GM19455 (cell line): ENCODE measurements at regions not wholly inside any gene's neighbourhood (a gene's known extent, or its start where the extent isn't known, plus 50 kb on each side); places are given as distances from the start of the nearest gene placed in this dataset.

Source experiments
- ATAC-seq: cut with Tn5 transposase; IDR thresholded peaks from one replicate; pipeline ENCODE4 v1.9.1; 2021; ENCODE audit not compliant: unreplicated experiment

DNA sequence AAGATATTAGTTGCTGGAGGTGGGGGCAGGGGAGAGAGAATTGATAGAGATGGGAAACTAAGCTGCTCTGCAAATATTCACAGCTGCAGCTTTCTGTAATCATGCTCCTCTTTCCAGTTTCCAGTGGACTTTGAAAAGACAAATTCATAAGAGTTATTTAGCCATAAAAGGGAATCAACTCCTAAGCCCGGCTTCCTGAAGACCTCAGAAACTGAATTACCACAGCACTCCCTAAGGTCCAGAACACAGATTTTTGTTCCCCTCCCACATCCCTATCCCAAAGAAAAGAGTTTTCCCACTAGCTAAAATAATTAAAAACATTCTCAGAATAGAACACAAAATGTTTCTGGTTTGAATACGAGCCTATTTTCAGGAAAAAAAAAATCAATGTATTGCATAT lies 871.8 kb upstream of the NR2F2 start:
- no peak for ATAC-seq

DNA sequence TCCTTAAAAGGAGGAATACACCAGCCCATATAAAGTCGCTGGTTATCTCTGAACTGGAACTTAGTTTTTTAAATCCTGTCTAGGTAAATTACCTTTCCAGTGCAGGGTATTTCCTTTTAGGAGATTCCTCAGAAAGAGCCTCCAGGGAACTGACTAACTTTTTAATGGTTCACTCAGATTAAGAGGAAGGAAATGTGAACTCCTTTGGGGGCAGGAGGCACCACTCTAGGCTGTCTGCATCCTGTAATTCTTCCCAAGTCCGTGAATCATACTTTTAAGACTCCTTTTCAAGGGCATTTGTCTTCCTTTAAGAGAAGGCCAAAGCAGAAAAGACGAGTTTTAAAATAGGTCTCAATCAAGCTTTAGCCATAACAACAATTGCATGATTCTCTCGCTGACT lies 871.2 kb upstream of the NR2F2 start:
- no peak for ATAC-seq

DNA sequence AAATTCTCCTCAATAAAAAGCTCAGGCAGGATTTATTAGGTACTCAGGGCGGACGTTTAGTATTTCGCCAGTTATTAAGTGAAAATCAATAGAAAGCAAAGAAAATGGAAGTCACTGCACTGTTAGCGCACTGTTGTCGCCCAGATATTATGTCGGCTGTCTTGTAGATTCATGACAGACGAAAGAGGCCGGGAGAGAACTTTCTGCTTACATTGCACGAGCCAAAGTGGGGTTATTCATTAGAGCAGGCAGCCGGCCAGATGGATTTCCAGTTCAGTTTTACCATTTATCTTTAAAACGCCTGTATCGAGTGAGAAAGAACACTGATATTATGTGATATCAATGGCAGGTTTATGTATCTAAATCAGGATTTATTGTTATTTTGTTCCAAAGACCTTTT lies 866.0 kb upstream of the NR2F2 start:
- ATAC-seq, result no peak

DNA sequence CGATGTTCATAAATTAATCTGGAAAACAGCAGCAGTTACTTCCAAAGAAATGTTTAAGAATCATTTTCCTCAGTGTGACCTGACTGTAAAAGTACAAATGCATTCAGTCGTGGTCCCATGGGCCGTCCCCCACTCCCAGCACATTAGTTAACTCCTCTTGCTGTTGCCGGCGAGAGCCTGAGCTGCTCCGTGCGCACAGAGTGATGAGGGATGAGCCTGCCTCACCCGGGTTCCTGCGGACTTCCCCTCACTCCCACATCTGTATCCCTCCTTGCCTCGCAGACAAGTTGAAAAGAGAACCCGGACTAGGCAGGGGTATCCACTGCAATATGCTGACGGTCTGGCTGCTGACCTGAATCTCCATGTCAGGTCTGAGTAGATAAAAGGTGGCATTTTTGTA lies 861.7 kb upstream of the NR2F2 start:
- ATAC-seq, result no peak

DNA sequence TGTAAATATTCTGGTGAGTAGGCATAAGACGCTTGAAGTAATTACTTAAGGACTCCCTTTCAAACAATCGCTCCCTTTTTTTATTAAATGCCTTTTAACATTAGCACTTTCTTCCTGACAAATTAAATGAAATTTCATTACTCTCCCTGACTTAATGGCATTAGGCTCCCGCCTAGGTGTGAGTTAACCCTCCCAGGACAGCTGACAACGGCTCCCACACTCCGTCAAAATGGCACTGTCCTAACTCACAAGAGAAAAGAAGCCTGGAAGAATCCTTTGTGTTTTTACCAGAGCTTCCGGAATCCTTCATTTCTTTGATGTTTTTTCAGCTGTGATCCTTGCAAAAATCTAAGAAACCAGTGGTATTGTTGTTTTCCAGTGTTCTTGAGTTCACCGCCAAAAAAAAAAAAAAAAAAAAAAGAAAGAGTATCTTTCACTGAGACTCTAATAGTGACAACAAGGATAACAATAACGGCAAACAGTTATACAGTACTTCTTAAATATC lies 861.0 kb upstream of the NR2F2 start:
- no peak for ATAC-seq

DNA sequence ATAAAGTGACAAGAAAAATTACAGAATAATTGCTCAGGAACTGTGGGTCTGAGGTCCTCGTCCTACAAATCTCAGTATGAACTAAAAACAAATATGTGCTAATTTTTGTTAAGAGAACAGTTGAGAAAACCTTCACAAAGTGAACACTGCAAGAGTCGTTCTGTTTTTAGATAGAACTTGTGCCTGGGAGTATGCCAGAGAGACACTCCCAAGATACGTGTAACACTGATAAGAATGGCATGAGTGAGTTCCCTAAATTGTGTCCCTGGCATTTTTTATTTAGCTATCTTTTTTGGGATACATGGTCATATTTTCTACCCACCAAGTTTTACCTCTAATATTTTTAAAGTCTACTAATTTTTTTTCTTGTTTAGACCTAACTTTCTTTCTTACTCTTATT lies 860.0 kb upstream of the NR2F2 start:
- ATAC-seq, result no peak

DNA sequence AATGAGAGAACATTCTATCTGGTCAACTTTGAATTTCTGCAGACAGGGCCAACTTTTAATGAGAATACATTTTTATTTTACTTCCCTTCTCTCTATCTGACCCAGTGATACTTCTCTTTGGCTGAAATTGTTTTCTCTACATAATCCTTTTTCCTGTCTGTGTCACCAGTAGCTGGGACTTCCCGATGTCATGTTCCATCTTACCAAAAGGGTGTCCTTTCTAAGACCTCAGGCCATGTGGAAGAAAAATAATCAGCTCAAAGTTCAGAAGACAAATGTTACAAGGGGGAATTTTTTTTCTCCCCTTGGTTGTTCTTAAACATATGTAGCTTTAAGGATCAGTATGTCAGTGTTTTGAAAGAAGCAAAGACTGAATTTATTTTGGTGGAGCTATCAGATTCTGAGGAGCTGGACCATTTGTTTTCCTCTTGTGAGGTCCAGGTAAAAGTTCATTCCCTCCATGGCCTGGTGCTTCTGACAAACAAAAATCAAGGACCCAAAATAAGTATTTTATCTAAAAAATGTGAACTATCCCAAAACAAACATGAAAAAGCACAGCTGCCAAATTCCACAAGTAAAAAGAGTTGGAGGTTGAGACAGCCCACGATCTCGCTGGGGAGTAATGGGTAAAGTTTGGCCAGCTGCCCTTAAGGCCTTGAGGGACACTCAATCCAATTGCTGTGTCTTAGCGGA lies 859.4 kb upstream of the NR2F2 start:
- ATAC-seq, result no peak

DNA sequence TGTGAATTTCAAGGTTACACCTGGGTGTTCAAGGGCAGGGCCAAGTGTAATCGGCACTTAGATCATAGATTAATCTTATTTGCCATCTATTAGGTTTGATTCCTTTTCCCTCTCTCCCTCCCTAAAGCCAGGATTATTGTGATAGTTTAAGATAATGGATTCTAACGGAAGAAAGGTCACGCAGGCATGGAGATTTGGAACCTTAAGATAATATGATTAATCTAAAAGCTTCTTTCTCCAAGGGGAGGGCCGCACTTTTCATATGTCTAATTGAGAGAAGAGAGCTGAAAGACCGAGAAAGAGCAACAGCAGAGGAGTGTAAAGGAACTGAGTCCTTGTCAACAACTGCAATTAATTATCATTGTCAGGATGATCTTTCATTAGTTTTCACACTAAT lies 858.8 kb upstream of the NR2F2 start:
- no peak for ATAC-seq

DNA sequence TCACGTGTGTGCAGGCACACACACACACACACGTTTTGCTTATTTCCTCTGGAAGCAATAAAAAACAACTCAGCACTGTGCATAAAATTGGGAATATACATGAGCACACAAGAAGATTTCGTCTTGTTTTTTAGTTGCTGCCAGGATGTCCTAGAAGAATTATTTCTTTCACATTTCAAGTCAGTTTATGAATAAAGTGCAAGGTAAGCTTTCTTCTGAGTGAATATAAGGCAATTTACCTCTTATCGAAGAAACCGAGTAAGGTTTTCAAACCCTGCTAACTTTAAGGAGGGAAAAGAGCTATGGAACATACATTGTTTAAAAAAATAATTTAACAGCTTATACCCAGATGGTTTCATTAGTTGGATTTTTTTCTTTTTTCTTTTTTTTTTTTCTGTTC lies 855.4 kb upstream of the NR2F2 start:
- no peak for ATAC-seq

DNA sequence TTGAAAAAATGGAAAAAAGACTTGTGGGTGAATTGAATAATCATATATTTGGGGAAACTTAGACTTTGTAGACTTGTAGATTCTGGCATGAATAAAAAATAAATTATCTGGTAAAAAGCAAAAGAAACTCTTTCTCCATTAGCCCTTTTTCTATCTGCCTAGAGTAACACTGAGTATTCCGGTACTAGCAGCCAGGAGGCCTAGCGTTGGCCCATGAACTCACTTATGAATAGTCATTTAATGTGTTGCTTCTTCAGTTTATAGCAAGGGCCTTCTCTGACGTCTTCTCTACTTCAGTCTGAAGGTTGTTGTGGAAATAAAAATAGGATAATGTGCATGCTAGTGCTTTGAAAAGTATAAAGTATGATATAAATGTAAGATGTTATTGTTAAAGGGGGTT lies 851.2 kb upstream of the NR2F2 start:
- no peak for ATAC-seq

DNA sequence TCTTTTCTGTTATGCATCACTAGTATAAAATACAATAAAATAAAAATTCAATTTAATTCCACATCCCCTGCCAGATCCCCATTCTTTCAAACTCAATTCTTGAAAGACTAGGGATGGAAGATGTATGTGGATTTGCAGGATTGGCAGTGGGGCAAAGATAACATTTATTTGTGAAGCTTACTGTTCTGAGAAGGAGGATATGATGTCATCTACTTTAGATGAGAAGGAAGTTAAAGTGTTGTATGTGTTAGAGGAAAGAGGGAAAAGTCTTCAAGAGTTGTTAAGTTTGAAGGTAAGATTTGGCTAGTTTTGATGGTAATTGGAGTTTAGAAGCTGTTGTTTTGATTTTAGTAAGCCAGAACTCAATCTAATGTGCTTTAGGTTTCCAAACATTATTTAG lies 845.1 kb upstream of the NR2F2 start:
- no peak for ATAC-seq

DNA sequence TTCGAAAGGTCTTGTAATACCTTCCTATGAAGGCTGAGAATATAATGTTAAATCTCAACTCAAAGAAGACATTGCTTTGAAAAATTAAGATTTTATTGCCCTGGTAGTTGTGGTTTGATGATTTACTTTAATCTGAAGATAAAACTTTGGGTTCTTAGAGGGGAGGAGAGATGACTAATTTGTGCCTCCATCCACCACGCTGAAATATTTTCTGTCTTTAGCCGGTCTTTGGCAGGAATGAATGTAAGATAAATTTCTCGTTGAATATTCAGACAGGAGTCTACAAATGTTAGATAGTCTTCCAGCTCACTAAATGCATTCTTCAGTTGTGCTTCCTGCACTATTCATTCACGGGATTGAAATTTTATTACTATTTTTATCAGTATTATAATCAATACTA lies 844.3 kb upstream of the NR2F2 start:
- no peak for ATAC-seq

DNA sequence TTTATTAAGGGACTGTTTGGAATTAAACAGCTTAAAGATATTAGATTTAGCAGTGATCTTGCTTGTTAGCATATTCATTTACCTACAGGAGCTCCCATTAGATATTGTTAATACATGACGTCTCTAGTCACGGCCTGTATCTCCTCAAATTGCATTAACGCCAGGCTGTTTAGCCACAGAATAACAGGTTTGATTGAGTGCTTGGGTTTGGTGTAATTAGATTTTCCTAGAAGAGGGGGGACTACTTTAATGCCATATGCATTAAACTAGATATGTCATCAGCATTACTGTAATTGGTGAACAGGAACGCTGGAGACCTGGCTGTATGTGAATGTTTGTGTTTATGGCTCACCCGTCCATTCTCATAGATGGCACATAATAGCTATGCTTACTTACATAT lies 841.4 kb upstream of the NR2F2 start:
- ATAC-seq, result no peak

DNA sequence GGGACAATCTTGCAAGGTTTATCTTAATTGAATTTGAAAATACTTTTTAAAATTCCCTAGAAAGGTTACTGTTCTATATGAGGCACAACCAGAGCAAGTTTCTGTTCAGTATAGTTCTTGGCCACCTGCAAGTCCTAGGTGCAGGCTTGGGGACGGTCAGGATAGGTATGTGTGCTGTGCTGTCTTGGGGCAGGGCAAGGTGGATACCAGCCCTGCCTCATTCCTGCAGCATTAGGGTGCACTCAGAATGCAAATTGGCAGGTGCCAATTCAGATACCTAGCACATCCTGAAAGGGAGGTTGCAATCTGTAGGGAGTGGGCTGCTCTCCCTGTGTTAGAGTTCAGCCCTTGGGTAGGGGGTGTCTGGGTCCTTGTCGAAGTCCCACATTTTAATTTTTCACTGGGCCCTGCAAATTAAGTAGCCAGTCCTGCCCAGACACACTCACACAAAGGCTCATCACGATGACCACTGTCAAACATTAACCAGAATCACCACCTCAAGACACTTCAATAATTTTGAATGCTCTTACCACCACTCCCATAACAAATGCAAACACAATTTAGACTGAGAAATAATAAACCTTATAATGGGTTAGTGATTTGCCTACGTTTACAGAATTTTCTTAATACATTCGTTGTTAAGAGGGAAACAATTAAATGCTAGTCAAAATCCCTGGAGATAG lies 838.0 kb upstream of the NR2F2 start:
- ATAC-seq, result no peak

DNA sequence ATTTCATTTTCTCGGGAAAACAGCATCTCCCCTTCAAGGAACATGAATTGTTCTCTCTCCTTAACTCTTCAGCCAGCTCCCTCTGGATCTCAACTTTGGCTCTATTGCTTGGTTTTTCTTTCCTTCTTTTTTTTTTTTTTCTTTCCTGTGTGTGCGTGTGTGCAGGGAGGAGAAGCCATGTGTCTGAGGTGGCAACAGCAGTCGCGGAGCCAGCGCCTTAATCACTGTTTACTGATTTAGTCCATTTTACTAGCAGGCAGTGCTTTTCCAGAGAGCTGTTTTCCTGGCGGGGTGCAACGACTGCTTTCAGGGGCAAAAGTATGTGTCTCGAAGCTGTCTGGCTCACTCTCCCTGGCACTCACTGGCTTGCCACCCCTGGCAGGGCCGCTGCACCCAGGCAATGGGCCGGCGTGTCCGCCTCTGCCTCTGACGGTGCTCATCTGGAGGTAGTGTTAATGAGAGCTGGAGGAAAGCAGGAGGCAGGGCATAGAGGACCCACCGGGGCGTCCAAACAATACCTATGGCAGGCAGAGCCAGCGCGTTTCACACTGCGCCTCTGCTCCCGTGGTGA lies 835.4 kb upstream of the NR2F2 start:
- no peak for ATAC-seq

DNA sequence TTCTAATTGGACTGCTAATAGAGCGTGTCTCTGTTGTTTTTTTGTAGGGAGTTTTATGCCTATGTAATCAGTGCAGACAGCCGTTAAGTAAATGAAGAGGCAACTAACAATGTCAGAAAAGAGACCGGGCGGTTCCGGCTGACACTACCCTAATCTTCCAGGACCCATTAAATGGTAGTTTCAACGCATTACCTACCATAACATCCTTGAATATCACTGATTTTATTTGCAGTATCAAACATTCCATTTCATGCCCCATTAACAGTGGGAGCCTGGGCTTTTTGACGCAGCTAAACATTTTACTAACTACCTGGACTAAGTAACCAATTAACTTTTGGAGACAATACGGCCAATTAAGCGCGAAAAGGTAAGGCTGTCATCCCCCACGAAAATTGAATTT lies 832.9 kb upstream of the NR2F2 start:
- ATAC-seq, result no peak

DNA sequence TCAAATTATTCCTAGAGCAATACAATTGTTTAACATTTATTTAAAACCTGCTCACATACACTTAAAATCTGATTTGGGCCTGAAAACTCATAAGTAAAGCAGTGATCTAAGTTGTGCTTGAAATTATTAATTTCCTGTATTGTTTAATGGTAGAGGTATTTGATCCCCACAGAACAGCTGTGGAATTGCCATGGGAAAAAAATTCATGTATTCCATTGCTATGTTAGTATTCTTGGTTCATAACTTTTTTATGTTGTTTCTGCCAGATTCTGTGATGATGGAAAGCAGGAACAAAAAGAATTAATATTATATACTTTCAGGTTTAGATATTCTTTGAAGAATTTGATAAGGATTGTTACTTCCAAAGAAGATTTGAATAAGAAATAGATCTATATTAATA lies 831.5 kb upstream of the NR2F2 start:
- no peak for ATAC-seq

DNA sequence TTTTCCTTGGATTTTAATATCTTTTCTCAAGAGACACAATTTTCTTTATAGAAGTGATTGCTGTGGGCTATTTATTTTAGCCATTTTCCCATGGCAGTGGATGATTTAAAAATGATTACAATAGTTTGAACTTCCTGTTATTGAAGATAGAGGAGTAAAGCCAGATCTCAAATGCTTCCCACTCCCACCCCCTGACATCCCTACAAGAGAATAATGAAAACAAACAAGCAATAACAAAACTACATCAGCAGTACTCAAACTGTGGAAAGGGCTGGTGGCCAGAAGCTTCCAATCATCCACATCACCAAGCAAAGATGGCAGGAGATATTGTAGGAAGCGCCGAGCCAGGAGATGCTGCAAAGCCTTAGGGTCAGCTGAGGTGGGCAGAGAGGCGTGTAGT lies 831.1 kb upstream of the NR2F2 start:
- ATAC-seq, result no peak

DNA sequence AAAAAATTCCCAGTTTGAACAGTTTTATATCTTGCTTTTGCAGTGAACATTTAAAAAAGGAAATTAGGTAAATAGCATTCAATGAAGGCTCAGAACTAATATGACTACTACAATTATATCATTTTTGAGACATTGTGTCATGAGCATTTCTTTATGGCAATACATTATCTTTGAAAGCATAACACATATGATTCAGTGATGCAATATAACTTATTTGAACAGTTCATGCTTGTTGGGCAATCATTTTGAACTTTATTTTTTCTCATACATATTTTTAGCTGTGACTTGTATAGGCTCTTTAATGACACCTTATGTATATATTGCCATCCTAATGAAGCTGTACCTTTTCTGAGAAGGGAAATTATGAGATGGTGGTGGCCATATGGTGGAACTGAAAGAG lies 828.6 kb upstream of the NR2F2 start:
- ATAC-seq, result no peak

DNA sequence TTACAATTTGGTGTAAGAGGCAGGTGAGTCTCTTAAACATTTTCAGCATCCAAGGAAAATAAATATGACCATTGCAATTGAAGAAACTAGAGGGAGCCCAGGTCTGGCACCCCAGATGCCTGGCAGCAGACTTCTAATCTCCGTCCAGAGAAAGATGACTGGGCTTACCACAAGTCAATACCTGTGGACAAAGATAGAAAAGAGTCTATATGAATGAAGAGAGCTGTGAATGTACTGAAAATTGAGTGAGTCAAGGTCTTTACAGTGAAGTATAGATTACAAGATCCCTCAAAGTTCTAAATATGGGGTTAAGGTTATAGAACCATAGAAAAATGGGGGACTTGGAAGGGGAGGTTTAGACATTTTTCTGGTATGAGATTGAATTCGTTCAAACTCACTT lies 827.4 kb upstream of the NR2F2 start:
- ATAC-seq, result no peak

DNA sequence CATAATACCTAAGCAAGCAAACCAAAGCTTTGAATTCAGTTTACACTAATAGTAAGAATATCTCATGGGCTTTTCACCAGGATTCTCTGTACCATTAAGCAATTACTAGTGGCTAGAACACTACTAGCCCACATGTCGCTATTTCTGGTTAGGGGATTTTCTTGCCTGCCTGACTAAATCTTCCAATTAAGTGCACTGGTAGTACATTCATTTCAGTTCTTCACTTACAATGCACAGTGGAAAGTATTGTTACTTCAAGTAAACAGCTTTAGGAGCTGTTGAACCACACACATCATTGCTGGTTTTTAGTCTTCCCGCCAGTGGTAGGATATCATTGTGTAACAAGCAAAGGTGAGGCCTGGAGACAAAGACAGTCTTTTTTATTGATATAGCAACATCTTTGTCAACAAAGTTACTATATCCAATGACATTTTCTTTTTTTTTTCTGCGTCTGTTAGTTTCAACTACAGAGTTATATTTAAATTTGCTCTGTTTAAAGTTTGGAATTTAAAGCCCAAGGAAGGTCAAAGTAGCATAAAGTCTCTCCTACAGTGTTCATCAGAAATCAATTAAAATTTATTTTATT lies 826.8 kb upstream of the NR2F2 start:
- no peak for ATAC-seq

DNA sequence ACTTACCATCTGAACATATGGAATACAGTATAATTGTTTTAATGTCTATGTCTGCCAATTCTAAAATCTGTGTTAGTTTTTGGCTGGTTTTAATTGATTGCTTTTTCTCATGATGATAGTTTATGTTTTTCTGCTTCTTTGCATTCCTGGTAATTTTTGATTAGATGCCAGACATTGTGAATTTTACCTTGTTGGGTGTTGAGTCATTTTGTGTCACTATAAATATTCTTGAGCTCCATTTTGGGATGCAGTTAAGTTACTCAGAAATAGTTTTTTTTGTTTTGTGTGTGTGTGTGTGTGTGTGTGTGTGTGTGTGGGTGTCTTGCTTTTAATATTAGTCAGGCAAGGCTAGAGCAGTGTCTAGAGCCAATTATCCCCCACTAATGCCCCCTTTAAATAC lies 818.8 kb upstream of the NR2F2 start:
- ATAC-seq, result no peak
